GM21786 (cell line): ENCODE measurements at regions not wholly inside any gene's neighbourhood (a gene's known extent, or its start where the extent isn't known, plus 50 kb on each side); places are given as distances from the start of the nearest gene placed in this dataset.
A peak's percentile ranks its signal among the peaks of the same experiment; 100 is the strongest.
"Not testable (repeated sequence)": the region's sequence is repeated elsewhere in the genome, so short reads cannot be mapped to it uniquely, and the experiment has no call there.

Experiments
- ATAC-seq: cut with Tn5 transposase; IDR thresholded peaks from one replicate; pipeline ENCODE4 v1.9.1; 2021; ENCODE audit not compliant: unreplicated experiment

DNA sequence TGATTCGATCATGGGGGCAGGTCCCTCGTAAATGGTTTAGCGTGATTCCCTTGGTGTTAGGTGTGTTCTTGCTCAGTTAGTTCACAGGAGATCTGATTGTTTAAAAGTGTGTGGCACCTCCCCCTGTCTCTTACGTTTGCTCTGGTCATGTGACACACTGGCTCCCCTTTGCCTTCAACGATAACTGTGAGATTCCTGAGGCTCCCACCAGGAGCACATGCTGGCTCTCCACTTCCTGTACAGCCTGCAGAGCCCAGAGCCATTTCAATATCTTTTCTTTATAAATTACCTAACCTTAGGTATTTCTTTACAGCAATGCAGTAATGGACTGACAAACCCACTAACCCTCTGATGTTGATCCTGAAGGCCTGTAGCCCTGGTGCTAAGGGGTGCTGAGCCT lies 141.9 kb downstream of the FCRL5 start:
- no peak for ATAC-seq

DNA sequence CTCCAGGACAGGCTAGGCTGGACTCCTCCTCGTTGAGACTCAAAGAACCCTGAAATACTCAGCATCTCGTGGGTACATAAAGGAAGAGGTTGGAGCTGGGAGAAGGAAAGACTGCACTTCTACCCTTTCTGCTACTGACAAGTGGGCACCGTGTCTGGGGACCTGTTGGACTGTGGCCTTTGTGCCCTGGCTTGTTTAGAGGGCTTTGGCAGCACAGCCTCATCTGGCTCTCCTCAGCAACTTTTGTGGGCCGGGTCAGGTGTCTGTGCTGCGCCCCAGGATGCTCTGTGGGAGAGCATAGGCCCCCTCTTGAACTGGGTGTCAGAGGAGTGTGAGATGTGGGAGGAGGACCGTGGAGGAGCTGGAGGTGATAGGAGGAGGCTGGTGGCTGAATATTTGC lies 142.4 kb downstream of the FCRL5 start:
- ATAC-seq = no peak

DNA sequence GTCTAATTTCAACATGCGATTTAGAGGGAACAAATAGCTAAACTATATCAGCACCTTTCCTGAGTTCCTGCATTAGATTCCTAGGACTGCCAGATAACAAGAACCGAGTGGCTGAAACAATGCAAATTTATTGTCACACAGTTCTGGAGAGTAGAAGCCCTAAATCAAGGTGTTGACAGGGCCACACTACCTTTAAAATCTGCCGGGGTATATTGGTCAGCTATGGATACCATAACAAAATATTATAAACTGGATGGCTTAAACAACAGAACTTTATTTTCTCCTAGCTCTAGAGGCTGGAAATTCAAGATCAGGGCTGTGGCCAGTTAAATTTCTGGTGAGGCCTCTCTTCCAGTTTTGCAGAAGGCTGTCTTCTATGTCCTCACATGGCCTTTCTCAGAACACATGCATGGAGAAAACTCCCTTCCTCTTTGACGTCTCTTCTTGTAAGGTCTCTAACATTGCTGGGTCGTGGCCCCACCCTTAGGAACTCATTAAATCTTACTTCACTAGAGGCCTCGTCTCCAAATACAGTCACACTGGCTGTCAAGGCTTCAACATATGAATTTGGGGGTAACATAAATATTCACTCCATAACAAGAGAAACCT lies 144.3 kb downstream of the FCRL5 start:
- no peak for ATAC-seq

DNA sequence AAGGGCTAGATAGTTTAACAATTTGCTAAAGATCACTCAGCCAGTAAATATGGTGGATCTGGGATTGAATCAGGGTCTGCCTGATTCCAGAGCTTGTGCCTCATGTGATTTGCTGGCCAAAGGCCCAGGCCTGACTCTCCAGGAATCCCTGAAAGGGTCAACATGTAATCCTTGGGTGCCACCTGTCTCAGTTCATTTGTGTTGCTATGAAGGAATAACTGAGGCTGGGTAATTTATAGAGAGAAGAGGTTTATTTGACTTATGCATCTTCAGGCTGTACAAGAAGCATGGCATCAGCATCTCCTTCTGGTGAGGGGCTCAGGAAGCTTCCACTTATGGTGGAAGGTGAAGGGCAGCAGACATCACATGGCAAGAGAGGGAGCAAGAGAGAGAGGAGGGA lies 144.9 kb downstream of the FCRL5 start:
- ATAC-seq = no peak

DNA sequence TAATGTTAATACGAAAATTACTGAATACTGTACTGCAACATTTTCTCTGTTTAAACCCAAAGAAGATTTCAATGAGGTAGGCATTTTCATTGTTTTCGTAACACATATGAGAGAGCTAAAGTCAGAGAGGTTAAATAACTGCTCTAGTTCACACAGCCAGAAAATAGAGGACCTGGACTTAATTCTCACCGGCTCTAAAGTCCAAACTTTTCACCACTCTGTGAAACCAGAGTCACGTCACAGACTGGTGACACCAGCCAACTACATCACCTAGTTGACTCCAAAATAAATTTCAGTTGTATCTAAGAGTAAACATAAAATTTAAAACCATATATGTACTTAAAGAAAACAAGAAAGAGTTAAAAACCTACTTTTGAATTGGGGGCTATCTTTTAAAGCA lies 146.7 kb downstream of the FCRL5 start:
- no peak for ATAC-seq

DNA sequence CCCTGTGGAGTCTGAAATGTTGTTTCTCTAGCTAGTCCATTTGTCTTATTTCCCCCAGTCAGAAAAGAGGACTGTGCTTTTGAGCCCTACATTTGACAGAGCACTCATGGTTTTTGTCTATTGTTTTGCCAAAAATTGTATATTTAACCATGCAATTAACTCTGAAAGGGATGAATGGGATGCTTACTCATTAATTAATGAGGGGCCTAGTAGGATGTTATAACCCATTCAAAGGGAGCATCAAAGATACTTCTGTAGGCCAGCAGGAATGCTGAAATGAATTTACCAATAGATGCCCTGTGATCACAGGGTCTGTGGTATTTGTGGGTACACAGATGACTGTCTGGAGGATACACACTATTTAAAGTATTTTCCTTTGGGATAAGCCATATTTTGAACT lies 147.7 kb downstream of the FCRL5 start:
- ATAC-seq = no peak

DNA sequence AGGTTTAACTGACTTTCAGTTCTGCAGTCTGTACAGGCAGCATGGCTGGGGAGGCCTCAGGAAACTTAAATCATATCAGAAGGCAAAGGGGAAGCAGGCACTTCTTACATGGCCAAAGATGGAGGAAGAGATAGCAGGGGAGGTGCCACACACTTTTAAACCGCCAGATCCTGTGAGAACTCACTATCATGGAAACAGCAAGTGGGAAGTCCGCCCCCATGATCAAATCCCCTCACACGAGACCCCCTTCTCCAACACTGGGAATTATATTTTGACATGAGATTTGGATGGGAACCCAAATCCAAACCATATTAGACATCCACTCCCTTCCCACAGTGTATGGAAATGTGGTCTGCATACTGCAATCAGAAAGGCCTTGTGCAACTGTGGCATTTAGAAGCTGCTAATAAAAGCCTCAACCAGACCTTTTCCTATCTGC lies 148.2 kb downstream of the FCRL5 start:
- peak; percentile 26 for ATAC-seq

DNA sequence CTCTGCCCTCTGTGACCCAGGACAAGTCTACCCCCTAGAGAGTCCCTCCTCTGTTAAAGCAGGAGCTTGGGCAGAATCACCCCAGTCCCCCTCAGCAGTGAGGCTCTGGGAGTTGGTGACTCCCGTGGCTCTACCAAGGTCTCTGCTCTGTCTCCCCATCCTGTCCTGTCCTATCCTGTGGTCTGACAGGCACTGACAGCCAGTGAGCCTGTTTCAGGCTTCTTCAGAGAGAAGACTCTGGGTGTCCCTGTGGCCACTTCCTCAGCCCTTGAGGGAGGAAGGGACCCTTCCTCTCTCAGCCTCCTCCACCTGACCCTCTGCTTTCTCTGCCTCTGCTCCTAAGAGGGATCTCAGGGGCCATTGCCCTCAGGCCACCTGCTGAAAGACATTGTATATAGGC lies 148.7 kb downstream of the FCRL5 start:
- peak; percentile 24 for ATAC-seq

DNA sequence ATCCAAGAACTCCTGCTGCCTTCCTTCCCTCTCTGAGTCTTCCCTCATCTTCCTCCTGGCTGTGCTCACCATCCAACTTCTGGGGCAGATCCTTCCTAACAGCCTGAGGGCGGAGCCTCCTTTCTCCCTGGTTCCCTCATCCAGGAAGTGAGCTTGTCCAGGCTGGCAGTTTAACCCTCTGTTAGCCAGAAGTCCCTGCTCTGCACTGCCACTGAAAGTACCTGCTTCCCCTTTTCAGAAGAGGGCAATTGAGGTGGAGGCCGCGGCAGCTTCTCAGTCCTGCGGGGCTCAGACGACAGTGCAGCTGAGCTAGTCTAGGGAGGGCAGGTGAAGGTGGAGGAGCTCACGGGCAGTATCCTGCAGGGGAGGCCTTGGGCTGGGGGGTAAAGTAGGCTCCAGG lies 149.1 kb downstream of the FCRL5 start:
- peak; percentile 73 for ATAC-seq

DNA sequence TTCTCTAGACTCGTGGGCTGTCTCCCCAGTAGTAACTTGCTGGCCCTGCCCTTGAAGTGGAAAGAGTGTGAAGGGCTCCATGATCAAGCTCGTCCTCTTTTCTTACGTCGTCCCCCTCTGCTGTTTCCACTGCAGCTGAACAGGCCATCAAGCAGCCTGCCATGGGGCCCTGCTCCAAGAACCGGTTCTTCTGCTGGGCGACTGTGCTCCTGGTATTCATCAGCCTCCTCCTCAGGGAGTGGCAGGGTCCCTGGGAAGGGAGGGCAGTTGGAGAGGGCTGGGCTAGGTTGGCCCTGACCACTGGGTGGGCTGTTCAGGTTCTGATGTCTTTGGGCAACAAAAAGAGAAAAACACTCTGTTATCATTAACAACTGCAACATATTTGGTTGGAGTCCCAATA lies 151.5 kb downstream of the FCRL5 start:
- no peak for ATAC-seq

DNA sequence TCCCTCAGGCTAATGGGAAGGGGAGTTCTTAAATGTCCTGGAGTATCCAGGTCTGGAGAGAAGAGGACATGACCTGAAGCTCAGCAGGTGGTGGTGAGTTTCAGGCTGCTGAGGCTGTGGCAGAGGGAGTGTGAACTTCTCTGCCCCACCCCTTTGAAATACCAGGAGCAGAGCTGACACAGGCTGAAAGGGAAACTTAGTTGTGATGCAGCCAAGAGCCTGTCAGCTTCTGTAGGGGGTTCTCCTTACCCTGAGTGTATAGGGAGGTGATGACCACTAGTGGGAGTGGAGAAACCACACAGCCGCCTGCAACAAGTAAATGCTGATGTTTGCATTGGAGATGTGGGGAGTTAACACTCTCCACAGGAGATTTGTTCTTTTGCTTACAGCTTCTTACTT lies 152.3 kb downstream of the FCRL5 start:
- ATAC-seq = peak; percentile 62

DNA sequence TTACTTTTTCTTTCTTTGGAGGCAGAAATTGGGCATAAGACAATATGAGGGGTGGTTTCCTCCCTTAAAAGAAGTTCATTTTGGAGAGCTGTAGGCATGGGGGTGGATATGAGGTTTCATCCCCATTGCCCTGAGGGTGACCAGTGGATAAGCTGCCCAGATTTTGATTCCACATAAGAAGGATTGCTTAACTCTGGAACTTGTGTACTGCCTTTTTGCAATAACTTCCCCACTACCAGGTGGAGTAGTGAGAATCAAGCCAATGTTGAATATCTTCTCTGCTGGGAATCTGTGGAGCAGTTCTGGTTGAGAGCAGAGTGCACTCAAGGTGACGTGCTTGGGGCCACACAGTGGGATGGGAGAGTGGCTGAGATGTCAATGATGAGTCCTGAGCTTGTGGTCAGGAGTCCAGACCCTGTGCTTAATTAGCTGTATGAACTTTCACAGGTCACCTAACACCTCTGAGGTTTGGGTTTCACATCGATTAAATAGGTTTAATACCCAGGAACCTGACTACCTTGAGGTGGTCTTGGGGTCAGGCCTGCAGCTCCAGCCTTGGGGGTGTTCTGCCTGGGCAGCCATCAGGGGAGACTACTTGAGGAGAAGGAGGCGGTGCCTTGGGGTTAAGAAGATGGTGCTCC lies 152.9 kb downstream of the FCRL5 start:
- peak; percentile 5 for ATAC-seq

DNA sequence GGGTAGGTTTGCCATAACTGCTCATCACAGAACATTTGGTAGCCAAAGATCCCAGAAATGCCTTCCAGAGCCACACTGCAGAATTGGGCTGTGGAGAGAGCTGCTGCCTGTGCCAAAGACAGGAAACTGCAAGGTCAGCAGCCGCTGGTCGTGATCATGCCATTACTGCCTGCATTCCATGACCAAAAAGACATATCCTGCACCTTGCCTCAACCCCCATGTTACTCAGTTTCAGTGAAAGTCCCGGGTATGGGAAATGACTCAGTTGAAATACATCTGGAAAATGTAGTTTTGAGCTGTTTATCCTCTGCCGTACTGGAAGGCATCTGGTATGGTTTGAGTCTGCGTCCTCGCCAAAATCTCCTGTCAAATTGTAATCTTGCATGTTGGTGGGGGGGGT lies 161.7 kb downstream of the FCRL5 start:
- ATAC-seq = no peak

DNA sequence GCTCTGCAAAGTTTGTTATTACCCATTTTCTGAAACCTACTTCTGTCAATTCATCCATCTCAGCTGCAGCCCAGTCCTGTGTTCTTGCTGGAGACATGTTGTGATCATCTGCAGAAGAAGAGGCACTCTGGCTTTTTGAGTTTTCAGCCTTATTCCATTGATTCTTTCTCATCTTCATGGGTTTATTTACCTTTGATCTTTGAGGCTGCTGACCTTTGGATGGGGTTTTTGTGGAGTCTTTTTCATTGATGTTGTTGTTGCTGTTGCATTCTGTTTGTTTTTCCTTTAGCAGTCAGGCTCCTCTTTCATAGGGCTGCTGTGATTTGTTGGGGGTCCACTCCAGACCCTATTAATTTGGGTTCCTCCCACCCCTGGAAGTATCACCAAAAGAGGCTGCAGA lies 164.3 kb downstream of the FCRL5 start:
- no peak for ATAC-seq

DNA sequence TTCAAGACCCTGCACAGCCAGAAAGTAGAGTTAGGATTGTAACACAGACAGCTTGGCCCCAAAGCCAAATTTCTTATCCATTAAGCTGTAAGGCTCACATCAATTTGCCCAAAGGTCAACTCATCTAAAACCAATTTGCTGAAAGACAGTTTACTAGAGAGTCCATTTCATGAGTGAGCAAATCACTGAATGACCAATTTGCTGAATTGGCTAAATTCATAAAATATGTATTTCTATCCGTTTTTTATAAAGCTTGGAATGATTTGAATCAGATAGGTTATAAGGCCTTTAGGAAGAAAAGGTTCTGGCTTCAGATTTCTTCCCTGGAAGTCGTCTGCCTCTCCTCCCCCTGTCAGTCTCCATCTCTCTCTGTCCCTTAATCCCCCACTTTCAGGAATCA lies 168.1 kb downstream of the FCRL5 start:
- ATAC-seq = no peak

DNA sequence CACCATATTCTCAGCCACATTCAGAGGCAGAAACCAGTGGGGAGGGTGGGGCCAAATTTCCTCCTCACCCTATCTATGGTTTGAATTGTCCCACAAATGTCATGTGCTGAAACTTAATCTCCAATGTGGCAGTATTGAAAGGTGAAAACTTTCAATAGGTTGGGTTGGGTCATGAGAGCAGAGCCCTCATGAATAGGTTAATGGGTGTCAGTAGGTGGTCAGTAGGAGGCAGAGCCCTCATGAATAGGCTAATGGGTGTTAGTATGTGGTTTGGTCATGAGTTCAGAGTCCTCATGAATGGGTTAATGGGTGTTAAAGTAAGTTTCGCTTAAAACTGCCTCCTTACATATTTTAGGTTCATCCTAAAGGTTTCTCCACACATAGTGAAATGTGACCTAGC lies 170.0 kb downstream of the FCRL5 start:
- ATAC-seq = peak; percentile 56

DNA sequence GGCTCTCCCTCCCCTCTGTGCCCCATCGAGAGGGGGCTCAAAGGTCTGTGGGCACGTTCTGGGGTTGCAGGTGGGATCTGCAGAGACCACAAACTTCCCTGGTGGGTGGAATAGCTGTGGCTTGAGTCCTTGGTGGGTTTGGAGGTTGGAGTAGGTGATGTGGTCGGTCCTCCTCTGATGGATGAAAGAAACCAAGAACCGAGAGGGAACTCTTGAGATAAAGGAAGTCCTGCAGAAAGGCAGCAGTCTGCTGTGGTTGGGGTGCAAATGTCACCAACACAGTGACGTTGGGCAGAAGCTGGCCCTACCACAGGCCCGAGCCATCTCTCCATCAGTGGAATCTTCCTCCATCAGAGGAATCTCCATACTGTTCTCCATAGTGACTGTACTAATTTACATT lies 171.8 kb downstream of the FCRL5 start:
- ATAC-seq = no peak

DNA sequence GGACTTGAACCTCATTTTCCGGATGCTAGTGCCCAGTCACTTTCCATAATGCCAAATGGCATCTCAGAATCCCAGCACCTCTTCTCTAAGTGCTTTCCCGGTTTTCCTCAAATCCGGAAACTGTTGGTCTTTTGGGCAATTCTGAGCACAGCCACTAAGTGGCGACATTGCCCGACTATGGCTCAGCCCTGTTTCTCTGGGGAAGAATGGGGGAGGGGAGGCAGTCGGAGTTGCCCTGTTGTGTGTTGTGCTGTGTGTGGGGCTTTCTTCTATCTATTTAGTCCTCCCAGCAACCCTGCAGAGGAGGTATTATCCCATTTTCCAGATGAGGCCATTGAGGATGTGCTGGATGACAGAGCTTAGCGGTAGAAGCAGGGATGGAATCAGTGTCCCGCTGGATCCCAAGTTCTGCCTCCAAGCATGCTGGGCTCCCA lies 175.0 kb downstream of the FCRL5 start:
- not testable (repeated sequence) for ATAC-seq

DNA sequence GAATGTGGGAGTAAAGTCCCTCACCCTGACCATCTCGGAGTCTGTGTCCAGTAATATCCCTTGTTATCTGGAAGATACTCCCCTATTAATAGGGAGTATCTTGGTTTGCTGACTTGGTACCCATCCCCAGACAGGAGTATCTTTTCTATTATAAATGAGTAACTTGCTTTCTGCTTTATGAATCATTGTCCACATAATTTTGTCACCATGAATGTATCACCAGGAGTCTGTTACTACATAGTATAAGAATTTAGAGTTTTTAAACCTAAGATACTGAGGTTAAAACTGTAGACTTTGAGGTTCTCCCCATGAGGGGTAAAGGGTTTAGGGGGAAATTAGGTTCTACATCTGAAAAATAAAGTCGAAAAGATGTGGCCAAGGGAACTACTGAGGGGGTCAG lies 175.6 kb downstream of the FCRL5 start:
- ATAC-seq = no peak

DNA sequence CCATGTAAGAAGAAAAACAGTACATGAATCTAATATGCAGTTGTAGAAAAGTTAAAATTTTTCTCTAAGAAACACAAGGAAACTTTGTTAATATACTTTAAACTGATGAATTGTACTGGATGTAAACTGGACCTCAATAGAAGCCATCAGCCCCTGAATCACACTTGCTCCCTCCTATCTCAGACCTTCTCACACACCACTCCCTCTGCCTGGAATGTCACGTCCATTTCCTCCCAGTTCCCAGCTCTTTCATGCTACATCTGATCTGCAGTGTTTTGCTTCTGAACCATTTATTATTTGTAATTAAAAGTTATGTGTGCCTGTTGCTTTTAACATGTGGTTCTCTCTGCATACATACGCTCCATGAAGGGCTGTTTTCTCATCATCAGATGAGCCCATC lies 180.0 kb downstream of the FCRL5 start:
- not testable (repeated sequence) for ATAC-seq

DNA sequence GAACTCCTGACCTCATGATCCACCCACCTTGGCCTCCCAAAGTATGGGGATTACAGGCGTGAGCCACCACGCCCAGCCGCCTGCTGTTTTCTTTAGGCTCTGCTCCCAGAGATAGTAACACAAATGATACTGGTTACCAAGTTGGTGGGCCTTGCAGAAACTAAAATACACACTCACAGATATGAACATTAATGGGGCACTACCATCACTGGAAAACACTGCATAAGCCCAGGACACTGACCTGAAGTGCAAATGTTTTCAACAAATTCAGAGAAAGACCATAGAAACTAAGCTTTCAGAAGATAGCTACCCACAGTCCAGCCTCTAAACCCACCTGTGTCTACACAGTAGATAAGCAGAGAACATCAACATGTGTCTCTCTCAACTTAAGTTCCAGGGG lies 180.5 kb downstream of the FCRL5 start:
- no peak for ATAC-seq

DNA sequence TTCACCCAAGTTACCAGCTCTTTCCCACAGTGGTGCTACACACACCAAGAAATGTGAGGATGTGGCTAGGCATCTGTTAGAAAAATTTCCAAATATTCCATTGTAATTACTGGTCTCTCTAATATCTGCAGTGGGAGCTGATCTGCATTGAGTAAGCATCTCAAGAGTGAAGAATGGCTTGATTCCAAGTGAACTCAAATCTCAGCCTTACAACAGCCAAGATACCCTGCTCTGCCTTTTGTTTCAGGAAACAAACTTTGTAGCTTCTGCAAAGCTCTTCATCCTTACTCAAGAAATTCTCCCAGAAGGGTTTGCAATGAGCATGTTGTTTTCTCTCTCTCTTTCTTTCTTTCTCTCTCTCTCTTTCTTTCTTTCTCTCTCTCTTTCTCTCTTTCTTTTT lies 181.1 kb downstream of the FCRL5 start:
- no peak for ATAC-seq

DNA sequence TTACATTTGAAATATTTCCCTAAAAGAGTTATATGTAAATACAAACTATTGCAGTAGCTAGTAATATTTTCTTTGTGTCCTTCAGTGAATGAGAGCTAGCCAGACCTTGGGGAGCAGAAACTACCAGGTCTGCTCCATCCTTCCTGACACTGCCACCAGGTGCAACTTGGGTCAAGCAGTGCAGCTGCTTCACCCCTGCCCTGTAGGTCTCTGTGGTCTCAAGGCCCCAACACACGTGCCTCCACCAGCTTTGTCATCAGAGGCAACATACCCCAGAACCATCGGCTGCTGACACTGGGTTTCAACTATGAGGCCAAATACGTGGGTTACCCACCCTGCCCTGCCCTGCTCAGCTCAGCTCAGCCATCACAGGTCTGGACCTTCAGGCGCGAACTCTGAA lies 181.6 kb downstream of the FCRL5 start:
- no peak for ATAC-seq
